ENCODE measurements at regions not wholly inside any gene's neighbourhood (a gene's known extent, or its start where the extent isn't known, plus 50 kb on each side); places are given as distances from the start of the nearest gene placed in this dataset.

DNA sequence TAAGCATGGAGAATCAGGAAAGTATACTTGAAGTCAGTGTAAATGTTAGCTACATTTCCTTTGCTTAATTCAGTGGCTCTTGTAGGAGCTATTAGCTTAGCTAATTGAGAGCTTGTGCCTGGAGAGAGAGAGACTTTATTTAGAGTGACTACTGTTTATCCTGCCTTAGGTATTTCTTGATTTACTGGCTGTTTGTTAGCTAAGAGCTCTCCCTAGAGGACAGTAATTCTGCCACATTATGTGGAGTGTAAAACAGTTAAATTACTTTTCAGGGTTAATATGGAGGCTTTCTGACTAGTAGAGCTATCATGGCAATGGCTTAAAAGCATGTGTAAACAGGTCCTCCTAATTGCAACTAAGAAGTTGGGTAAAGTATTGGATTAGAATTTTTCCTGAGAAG is 306.5 kb upstream of the TECRL start:
- Histone ChIP-seq H3K79me2 (ENCODE audit: low read length) (no peaks in the 10 kb centered on the region), H3K27ac (ENCODE audit: low read length) (no peak overlapping the region), H2AFZ (ENCODE audit: low read depth, low read length) (no peak overlapping the region), H3K4me1 (ENCODE audit: low read length) (no peaks in the 10 kb centered on the region), H4K20me1 (ENCODE audit: insufficient read depth, low read length) (no peaks in the 10 kb centered on the region), H3K36me3 (replicated peaks; ENCODE audit: low read depth, low read length) (no peaks in the 10 kb centered on the region), H3K4me3 (ENCODE audit: low read length) (no peak overlapping the region), H3K4me2 (ENCODE audit: low read length) (no peak overlapping the region), H3K9me3 (ENCODE audit: insufficient read depth, low read length) (no peaks in the 10 kb centered on the region), H3K27me3 (ENCODE audit: low read depth, low read length) (no peaks in the 10 kb centered on the region), H3K9ac (ENCODE audit: low read length) (no peak overlapping the region)
- TF ChIP-seq, protein P1, sequence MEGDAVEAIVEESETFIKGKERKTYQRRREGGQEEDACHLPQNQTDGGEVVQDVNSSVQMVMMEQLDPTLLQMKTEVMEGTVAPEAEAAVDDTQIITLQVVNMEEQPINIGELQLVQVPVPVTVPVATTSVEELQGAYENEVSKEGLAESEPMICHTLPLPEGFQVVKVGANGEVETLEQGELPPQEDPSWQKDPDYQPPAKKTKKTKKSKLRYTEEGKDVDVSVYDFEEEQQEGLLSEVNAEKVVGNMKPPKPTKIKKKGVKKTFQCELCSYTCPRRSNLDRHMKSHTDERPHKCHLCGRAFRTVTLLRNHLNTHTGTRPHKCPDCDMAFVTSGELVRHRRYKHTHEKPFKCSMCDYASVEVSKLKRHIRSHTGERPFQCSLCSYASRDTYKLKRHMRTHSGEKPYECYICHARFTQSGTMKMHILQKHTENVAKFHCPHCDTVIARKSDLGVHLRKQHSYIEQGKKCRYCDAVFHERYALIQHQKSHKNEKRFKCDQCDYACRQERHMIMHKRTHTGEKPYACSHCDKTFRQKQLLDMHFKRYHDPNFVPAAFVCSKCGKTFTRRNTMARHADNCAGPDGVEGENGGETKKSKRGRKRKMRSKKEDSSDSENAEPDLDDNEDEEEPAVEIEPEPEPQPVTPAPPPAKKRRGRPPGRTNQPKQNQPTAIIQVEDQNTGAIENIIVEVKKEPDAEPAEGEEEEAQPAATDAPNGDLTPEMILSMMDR (IDR thresholded peaks at IDR 0.05; ENCODE audit: low read depth, low read length): no peak
- no peak for TF ChIP-seq EZH2phosphoT487 (IDR thresholded peaks at IDR 0.05; ENCODE audit: low read depth)

DNA sequence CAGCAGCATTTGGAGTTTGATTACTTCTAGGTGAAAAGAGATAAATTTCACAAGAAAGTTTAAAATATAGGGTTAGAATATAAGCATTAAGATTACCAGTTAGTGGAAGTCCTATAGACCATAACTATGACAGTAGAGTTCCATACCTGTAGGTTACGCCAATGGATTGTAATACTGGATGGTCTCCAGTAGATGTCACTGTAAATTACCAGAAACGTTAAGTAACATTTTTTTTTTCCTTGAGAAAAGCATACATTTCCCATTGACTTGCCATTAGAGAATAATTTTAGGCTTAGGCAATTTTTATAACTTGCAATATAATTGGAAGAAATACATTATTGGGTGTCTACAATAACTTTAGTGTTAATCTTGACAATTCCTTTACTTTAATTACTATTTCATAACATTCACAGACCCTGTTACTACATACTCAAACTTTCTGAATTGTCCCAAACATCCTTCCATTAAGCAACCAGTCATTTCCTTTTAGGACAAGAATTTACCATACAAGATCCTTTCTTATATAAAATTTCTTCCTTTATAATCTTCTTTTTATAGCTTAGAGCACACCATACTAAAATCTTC is 304.1 kb upstream of the TECRL start:
- TF ChIP-seq EZH2phosphoT487 (IDR thresholded peaks at IDR 0.05; ENCODE audit: low read depth): no peak
- TF ChIP-seq, protein P1 (IDR thresholded peaks at IDR 0.05; ENCODE audit: low read depth, low read length): peak; percentile 67
- no peak overlapping the region for H3K4me3 ChIP-seq (ENCODE audit: low read length)

DNA sequence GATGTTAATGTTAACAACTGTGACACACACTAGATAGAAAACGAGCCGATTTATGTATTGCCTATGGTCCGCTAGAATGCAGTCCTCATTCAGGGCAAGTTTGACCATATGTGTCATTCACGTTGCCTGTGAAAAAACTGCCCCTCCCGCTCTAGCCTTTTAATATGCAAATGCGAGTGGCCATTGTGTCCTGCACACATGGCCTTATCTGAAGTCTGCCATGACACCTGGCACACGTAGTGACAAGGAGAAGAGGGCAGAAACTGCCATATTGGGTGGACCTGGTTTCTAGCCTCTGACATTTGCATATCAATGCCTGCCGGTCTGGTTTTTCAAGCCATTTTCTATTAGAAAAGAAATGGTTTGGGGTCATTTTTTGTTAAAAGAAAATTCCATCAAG is 303.3 kb upstream of the TECRL start:
- no peak overlapping the region for H3K4me3 ChIP-seq (ENCODE audit: low read length)
- H2AFZ ChIP-seq (ENCODE audit: low read depth, low read length): no peak overlapping the region
- no peaks in the 10 kb centered on the region for H3K36me3 ChIP-seq (replicated peaks; ENCODE audit: low read depth, low read length)
- no peak overlapping the region for H3K4me2 ChIP-seq (ENCODE audit: low read length)
- H3K79me2 ChIP-seq (ENCODE audit: low read length): no peaks in the 10 kb centered on the region
- no peak for TF ChIP-seq EZH2phosphoT487 (IDR thresholded peaks at IDR 0.05; ENCODE audit: low read depth)
- TF ChIP-seq, protein P1 (IDR thresholded peaks at IDR 0.05; ENCODE audit: low read depth, low read length): no peak
- H4K20me1 ChIP-seq (ENCODE audit: insufficient read depth, low read length): no peaks in the 10 kb centered on the region
- no peaks in the 10 kb centered on the region for H3K4me1 ChIP-seq (ENCODE audit: low read length)
- no peaks in the 10 kb centered on the region for H3K9me3 ChIP-seq (ENCODE audit: insufficient read depth, low read length)
- H3K9ac ChIP-seq (ENCODE audit: low read length): no peak overlapping the region
- no peaks in the 10 kb centered on the region for H3K27me3 ChIP-seq (ENCODE audit: low read depth, low read length)
- no peak overlapping the region for H3K27ac ChIP-seq (ENCODE audit: low read length)

More for the DNA sequence above, 304.1 kb upstream of the TECRL start:
- Histone ChIP-seq H3K4me2 (ENCODE audit: low read length) (no peak overlapping the region), H2AFZ (ENCODE audit: low read depth, low read length) (no peak overlapping the region), H3K4me1 (ENCODE audit: low read length) (no peaks in the 10 kb centered on the region), H3K36me3 (replicated peaks; ENCODE audit: low read depth, low read length) (no peaks in the 10 kb centered on the region), H3K27ac (ENCODE audit: low read length) (no peak overlapping the region), H3K9me3 (ENCODE audit: insufficient read depth, low read length) (no peaks in the 10 kb centered on the region), H3K27me3 (ENCODE audit: low read depth, low read length) (no peaks in the 10 kb centered on the region), H4K20me1 (ENCODE audit: insufficient read depth, low read length) (no peaks in the 10 kb centered on the region), H3K79me2 (ENCODE audit: low read length) (no peaks in the 10 kb centered on the region), H3K9ac (ENCODE audit: low read length) (no peak overlapping the region)

DNA sequence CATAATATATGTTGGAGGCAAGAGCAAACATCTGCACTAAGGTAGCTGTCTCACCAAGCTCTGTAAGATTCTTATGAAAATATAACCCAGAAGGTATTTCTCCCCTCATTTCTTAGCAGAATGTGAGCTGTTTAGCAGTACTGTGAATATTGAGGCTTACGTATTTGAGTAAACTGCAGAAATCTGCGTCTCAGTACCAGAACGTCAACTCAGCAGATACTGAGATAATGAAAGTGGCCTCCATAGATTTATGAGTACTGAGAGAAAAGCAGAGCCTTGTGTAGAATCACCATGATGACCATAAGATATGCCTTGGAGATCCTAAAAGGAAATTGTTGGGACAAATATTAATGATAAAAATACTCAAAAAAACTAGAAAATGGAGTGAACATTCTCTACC is 296.7 kb upstream of the TECRL start:
- H3K4me2 ChIP-seq (ENCODE audit: low read length): no peak overlapping the region
- no peaks in the 10 kb centered on the region for H3K36me3 ChIP-seq (replicated peaks; ENCODE audit: low read depth, low read length)
- no peak for TF ChIP-seq EZH2phosphoT487 (IDR thresholded peaks at IDR 0.05; ENCODE audit: low read depth)
- H2AFZ ChIP-seq (ENCODE audit: low read depth, low read length): no peak overlapping the region
- no peak overlapping the region for H3K27ac ChIP-seq (ENCODE audit: low read length)
- no peak overlapping the region for H3K9ac ChIP-seq (ENCODE audit: low read length)
- H3K9me3 ChIP-seq (ENCODE audit: insufficient read depth, low read length): no peaks in the 10 kb centered on the region
- no peaks in the 10 kb centered on the region for H3K4me1 ChIP-seq (ENCODE audit: low read length)
- no peak overlapping the region for H3K4me3 ChIP-seq (ENCODE audit: low read length)
- no peaks in the 10 kb centered on the region for H4K20me1 ChIP-seq (ENCODE audit: insufficient read depth, low read length)
- H3K79me2 ChIP-seq (ENCODE audit: low read length): no peaks in the 10 kb centered on the region
- no peaks in the 10 kb centered on the region for H3K27me3 ChIP-seq (ENCODE audit: low read depth, low read length)
